Panc1 (cell line): ENCODE measurements at regions not wholly inside any gene's neighbourhood (a gene's known extent, or its start where the extent isn't known, plus 50 kb on each side); places are given as distances from the start of the nearest gene placed in this dataset.

Source experiments
- POLR2AphosphoS5 ChIP-seq: IDR thresholded peaks from 2 replicates; pipeline ENCODE4 v1.6.1; 2012; ENCODE audit warnings: mild to moderate bottlenecking, low read depth, low read length, moderate library complexity
- TCF7L2 ChIP-seq: IDR thresholded peaks from 2 replicates; pipeline ENCODE4 v1.6.1; 2011; ENCODE audit warnings: mild to moderate bottlenecking, low read depth, low read length, inconsistent platforms
- TF ChIP-seq, protein P1 (sequence below): fragments of 450-650 bp; IDR thresholded peaks from 2 replicates; pipeline ENCODE4 v1.5.1; 2017; ENCODE audit warnings: mild to moderate bottlenecking

DNA sequence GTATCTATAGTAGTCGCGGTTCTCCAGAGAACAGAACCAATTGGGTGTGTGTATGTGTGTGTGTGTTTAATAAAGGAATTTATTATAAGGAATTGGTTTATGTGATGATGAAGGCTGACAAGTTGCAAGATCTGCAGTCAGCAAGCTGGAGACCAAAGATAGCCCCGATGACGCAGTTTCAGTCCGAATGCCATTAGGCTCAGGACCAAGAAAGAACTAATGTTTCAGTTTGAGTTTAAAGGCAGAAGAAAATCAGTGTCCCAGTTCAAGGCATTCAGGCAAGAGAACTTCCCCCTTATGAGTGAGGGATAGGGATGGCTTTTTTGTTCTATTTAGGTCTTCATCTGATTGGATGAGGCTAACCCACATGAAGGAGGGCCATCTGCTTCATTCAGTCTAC lies 221.6 kb downstream of the HNMT start:
- no peak for TF ChIP-seq POLR2AphosphoS5
- TF ChIP-seq, protein P1, sequence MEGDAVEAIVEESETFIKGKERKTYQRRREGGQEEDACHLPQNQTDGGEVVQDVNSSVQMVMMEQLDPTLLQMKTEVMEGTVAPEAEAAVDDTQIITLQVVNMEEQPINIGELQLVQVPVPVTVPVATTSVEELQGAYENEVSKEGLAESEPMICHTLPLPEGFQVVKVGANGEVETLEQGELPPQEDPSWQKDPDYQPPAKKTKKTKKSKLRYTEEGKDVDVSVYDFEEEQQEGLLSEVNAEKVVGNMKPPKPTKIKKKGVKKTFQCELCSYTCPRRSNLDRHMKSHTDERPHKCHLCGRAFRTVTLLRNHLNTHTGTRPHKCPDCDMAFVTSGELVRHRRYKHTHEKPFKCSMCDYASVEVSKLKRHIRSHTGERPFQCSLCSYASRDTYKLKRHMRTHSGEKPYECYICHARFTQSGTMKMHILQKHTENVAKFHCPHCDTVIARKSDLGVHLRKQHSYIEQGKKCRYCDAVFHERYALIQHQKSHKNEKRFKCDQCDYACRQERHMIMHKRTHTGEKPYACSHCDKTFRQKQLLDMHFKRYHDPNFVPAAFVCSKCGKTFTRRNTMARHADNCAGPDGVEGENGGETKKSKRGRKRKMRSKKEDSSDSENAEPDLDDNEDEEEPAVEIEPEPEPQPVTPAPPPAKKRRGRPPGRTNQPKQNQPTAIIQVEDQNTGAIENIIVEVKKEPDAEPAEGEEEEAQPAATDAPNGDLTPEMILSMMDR: no peak
- TF ChIP-seq TCF7L2: no peak
